ENCODE measurements at regions not wholly inside any gene's neighbourhood (a gene's known extent, or its start where the extent isn't known, plus 50 kb on each side); places are given as distances from the start of the nearest gene placed in this dataset.

- no peak for FAIRE-seq
- RAD21 ChIA-PET (ENCODE audit: unreplicated experiment), result interaction anchor here (1.0 to 1.1 kb wide), 2 partner anchors 17 to 87 kb away, joined by 3 read pairs; no protein-coding TSS in a partner anchor
- H3K36me3 ChIP-seq (ENCODE audit: control insufficient read depth in 2 of 2, insufficient read depth in 2 of 2, low read length in 1 of 2), result no peaks in the 10 kb centered on the region
- no peak for TF ChIP-seq ATF2 (IDR thresholded peaks at IDR 0.05; ENCODE audit: low read length)
- no peak for TF ChIP-seq SP1 (IDR thresholded peaks at IDR 0.05; ENCODE audit: low read depth, low read length)
- no peak for TF ChIP-seq ZNF622 (IDR thresholded peaks at IDR 0.05)
- TF ChIP-seq KAT2A (conservative IDR thresholded peaks at IDR 0.05; ENCODE audit: control insufficient read depth, low read depth, low read length), result no peak
- TF ChIP-seq TBL1XR1 (IDR thresholded peaks at IDR 0.05; ENCODE audit: low read depth, low read length), result no peak
- no peak for TF ChIP-seq IKZF2 (IDR thresholded peaks at IDR 0.05)
- no peak for TF ChIP-seq NKRF (conservative IDR thresholded peaks at IDR 0.05)
- no peak for TF ChIP-seq CUX1 (IDR thresholded peaks at IDR 0.05; ENCODE audit: insufficient replicate concordance, low read depth, low read length)
- TF ChIP-seq BMI1 (IDR thresholded peaks at IDR 0.05; ENCODE audit: borderline replicate concordance), result no peak
- no peak for TF ChIP-seq SMC3 (IDR thresholded peaks at IDR 0.05; ENCODE audit: borderline replicate concordance, low read length)
- no peak for TF ChIP-seq PBX3 (IDR thresholded peaks at IDR 0.05; ENCODE audit: insufficient replicate concordance, low read depth, low read length)
Measured at GRCh38 chr6:91487696-91488392, 901.0 kb upstream of the MAP3K7 start.

More at GRCh38 chr6:91487696-91488392, 901.0 kb upstream of the MAP3K7 start:
- ATAC-seq (no peak), DNase-seq (ENCODE audit: low read depth, low spot score) (no peak)
- Histone ChIP-seq H3K27me3 (replicated peaks in 1 of 2; ENCODE audit: control insufficient read depth in 2 of 2, insufficient read depth in 2 of 2, low read length in 1 of 2) (no peaks in the 10 kb centered on the region; a peak in 1 of 4 replicates), H2AFZ (ENCODE audit: control insufficient read depth, low read depth, low read length) (no peak overlapping the region; the same call in none of the 2 replicates), H3K4me3 (no peak overlapping the region), H3K27ac (ENCODE audit: control insufficient read depth, insufficient read depth) (no peak overlapping the region), H3K79me2 (ENCODE audit: control insufficient read depth, insufficient read depth, low read length) (no peaks in the 10 kb centered on the region), H3K4me1 (ENCODE audit: control insufficient read depth, insufficient read depth, low read length) (peaks cover 8% of the 10 kb centered on the region; the same call in 1 of the 2 replicates), H3K9ac (ENCODE audit: control insufficient read depth, insufficient read depth, low read length) (no peak overlapping the region), H3K4me2 (ENCODE audit: control insufficient read depth, insufficient read depth) (no peak overlapping the region), H4K20me1 (ENCODE audit: control insufficient read depth, insufficient read depth) (no peaks in the 10 kb centered on the region), H3K9me3 (replicated peaks; ENCODE audit: control insufficient read depth, insufficient read depth, low read length) (no peaks in the 10 kb centered on the region)
- SMC1A ChIA-PET (ENCODE audit: uncharacterized antibody, unreplicated experiment), result interaction anchor here (1.1 to 1.9 kb wide), 2 partner anchors 25 to 44 kb away, joined by 5 to 9 read pairs; no protein-coding TSS in a partner anchor
- WGBS (ENCODE audit: insufficient coverage, insufficient replicate concordance, low lambda C conversion rate, missing lambda C conversion rate), result 3% methylated on average over 2 of the region's 2 CpGs
- no TSS peak for BruUV-seq (replicated peaks)
- CTCF ChIA-PET, result interaction anchor here (0.6 to 1.2 kb wide), 2 partner anchors 26 to 55 kb away, joined by 3 read pairs; no protein-coding TSS in a partner anchor
- intact Hi-C loops (cut with micrococcal nuclease; ENCODE audit: unreplicated experiment), result loop anchor here (5.0 to 10.0 kb wide), 2 partner anchors 164 to 747 kb away; no protein-coding TSS in a partner anchor
- in situ Hi-C loops (cut with MboI), result no loop called here
- POLR2A ChIA-PET, result no interaction called here

Data from GM12878 (cell line).